ENCODE measurements at regions not wholly inside any gene's neighbourhood (a gene's known extent, or its start where the extent isn't known, plus 50 kb on each side); places are given as distances from the start of the nearest gene placed in this dataset.

DNA sequence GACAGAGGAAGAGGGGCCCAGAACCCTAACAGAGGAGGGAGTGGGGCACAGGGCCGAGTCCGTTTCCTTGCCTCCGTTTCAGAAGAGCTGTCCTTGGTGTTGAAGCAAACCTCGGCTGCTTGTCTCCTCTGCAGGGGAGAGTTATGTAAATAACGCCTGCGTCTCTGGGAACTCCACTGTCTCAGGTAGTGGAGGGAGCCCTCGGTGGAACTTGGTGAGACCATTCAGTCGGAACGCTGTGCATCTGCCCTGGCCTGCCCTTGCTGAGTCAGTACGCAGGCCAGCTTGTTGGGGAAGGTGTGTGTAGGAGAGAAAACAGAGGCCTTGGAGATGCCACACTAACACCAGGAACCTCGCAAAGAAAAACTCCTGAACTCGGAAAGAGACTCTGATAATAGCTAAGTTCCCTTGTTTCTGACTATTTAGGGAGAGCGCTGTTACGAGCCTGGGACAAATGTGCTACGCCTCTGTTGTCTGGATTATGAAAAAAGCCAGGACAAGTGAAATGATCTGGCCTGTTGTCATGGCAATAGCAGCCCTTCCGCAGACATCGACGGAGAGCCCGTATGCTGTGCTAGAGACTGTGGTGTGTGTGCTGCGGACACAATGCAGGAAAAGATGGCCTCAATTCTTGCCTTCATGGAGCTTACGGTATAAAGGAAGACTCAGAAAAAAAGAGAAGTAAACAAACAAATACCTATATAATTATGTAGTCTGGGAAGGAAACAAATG lies 94.6 kb upstream of the AKT3 start:
- no peak for DNase-seq (ENCODE audit: low read depth, low spot score)

DNA sequence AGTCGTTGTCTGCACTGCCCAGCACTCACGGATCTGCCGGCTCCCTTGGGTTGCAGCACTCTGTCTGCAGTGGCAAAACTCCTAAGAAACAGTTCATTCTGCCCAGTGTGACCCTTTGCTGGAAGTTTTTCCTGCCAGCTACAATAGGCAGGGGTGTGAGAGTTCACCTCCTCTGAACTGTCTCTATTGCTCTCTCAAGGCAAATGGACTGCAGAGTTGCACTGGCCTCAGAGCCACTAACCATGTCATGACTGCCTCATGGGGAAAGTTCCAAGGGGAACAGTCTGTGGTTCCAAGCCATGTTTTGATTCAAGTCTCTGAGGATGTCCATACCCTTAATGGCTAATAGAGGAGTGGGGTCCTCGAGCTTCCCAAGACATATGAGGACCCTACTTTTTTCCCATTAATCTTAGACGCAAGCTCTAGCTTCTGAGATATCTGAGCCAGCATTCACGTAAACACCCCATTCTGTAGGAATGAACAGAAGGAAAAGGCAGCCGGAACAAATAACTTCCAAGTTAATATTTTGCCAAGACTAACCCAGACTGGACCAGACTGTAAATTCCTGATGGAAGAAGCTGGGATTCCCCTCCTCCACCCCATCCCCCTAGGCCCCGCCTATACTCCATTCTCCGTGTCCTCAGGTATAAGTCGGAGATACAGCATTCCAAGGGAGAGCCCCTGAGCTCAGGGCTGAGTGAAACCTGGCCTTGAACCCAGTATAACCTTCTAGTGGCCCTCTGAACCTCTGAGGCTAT lies 93.8 kb upstream of the AKT3 start:
- DNase-seq (ENCODE audit: low read depth, low spot score): no peak

DNA sequence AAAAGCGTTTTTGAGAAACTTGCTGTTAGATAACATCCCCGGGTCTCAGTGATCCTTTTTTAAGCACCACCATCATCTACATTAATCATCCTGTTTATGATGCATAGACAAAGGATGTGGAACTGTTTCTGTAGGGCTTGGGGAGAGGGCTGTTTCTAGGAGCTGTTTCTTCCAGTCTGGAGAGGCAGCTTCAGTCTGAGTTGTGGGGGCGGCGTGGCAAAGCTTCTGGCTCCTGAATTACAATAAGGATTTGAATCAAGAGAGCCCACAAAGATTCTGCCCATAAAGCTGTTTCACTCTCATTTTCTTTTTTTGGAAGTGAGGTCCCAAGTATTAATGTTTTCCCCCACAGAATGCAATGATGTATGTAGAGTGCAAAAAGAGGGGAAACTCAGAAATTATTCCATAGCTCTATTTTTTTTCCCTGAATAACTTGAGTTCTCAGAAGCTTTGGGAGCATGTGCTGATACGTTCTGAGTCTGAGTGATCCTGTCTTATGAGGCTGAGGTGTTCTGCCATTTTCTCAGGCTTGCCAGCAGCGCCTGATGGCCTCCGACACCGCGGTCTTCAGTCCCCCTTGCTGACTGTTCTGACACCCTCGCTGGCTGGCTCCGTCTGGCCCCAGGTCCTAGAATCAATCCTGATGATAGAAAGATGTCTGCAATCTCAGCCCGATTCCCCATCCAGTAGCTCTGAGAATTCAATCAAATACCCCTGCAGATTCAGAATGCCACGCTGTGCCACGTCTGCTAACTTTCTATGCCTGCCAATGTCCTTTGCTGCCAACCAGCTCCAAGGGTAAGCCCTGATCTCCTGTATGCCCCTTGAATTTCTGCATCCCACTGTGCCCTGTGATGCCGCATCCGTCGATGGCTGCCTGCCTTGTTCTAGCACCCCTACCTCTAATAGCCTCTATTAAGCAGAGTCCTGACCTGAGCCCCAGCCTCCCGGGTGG lies 92.4 kb upstream of the AKT3 start:
- DNase-seq (ENCODE audit: low read depth, low spot score): no peak

DNA sequence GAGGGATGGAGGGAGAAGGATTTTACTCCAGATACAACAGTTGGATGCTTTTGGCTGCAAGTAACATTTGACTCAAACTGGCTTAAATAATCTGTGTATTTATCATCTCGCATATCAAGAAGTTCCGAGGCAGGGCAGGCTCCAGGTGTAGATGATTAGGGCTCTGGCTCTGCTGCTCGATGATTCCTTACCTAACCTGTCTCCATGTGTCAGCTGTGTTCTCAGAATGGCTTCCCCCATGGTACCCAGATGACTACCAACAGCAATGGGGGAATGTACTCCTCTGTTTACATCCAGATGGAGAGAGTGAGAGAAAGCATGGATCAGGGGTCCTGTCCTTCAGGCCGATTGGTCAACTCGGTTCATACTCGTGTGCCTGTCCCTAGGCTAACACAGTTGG lies 90.4 kb upstream of the AKT3 start:
- DNase-seq (ENCODE audit: low read depth, low spot score): no peak

DNA sequence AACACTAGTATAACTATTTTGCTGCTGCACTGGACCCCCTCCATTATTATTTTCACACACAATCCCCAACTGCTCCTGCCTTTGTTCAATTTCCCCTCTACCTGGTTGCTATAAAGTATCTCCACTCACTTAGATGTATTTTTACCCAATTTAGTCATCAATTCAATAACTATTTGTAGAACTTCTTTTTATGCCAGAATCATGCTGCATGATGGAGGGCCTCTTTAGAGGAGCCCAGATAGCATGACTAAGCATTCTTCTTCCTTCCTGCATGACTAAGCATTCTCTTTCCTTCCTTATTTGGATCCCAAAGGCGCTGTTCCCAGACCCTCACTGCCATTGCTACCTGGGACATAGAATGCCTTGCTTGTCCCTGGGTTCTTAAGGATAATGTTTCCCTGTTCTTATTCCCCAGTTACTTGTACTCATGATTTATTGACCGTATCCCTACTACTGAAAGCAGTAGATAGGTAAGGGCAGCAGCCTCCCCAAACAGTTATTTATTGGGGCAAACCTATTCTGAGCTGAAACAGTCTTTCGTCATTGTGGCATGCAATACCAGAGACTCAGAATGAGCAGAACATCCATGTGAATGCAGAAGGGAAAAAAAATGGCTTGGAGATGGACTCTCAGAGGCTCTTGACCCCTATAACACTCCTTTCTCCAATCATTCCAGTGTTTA lies 89.3 kb upstream of the AKT3 start:
- no peak for DNase-seq (ENCODE audit: low read depth, low spot score)

DNA sequence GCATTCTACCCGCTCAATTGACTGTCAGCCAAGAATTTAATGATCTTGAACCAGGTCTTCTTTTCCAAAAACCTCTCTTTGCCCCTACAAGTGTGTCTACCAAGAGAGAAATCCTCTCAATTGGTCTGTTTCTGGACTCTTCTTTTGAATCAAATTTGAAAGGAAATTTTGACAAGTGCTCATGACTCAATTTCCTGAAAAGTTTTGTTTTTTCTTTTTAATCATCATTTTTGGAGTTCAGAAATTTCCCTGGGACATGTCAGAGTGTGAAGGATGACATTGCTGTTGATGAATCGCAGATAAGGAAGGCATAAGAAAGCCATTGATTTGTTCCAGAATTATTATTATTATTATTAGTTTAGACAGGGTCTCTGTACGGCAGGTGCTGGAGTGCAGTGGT lies 88.2 kb upstream of the AKT3 start:
- DNase-seq (ENCODE audit: low read depth, low spot score): no peak

DNA sequence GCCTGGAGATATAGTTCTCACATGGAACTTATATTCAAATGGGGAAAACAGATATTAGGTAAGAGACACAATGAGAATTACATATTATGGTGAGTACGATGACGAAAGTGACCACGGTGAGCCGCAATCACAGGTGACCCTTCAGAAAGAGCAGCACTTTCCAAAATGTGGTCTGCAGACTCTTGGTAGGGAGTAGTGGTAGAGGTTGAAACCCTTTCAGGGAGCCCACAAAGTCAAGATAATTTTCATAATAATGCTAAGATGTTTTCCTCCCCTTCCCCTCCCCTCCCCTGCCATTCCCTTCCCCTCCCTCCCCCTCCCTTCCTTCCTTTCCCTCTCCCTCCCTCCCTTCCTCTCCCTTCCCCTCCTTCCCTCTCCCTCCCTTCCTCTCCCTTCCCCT lies 83.5 kb upstream of the AKT3 start:
- no peak for DNase-seq (ENCODE audit: low read depth, low spot score)

DNA sequence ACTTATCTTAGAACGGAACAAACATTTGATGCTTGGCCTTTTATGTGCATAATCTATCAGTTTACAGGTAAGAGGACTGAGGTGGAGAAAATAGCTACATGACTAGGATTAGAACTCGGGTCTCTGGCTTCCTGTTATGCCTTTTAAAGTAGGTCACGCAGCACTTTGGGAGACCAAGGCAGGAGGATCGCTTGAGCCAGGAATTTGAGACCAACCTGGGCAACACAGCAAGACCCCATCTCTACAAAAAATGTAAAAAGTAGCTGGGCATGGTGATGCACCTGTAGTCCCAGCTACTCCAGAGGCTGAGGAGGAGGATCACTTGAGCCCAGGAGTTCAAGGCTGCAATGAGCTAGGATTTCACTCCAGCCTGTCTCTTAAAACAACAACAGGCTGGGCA lies 81.9 kb upstream of the AKT3 start:
- no peak for DNase-seq (ENCODE audit: low read depth, low spot score)

DNA sequence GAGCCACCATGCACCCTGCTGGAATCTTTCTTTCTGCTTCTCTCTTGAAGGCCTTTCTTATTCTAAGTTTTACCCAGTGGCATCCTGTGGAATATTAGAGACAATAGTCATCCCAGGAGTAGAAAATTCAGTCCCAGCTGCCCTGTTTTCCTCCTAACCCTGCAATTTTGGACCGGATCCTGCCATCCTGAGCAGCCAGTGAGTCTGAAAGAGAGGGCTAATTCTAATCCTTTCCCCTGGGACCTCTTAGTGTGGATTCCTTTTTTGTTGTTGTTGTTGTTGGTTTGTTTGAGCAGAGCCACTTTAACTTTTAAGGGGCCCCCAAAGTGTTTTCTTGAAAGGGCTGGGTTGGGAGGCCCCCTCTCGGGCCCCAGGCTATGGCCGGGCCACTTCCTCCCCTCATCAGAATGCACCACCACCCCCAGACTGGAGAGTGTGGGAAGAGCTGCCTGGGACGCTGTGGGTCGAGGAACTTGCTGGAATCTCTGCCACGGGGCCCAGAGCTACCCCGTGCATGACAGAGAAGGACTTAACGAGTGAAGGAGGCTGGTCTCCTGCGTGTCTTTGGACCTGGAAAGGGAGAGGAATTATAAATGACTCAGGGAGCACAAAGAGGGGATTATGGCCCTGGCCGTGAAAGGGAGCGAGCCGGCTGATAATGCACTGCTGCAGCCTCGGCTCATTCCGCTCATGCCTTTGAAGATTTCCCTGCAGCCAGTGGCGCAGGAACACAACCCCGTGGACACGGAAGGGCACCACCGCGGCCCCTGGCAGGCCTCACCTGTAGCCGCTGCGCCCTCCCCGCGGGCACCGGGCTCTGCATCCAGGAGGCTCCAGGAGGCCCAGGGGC lies 81.0 kb upstream of the AKT3 start:
- no peak for DNase-seq (ENCODE audit: low read depth, low spot score)

DNA sequence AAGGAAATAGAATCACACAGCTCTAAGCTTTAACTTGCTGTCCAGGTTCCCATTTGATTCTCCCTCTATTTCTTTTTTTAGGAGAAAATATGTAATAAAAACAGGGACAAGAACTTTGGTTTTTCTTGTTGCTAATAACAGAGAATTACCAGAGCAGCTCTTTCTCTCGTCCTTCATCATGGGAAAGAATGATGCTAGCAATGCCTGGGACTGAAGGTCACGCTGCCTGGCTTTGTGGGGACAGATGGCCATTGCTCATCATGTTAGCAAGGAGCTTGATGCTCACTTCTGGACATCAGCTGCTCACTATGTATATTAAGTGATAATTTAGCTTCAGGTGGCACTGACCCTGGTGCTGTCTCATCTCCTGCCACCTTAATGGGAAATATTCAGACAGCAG lies 77.3 kb upstream of the AKT3 start:
- no peak for DNase-seq (ENCODE audit: low read depth, low spot score)

DNA sequence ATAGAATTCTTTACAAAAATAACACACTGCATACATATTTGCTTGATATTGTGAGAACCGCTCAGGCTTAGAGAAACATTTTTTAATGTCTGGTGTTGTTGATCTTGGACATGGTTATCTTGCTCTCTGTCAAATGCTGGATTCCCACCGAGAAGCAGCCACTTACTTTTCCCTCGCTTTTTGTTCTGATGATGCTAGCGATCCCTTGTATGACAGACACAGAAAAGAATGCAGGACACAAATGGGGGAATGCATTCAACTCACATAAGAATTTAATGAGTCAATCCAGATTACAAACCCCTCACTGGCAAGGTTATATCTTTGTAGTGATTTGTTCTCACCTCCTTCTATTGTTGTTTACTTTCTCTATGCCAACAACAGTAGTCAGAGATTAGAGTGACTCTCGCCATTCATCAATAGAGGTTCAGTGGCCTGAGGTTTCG lies 76.8 kb upstream of the AKT3 start:
- peak; percentile 70 for DNase-seq (ENCODE audit: low read depth, low spot score)

DNA sequence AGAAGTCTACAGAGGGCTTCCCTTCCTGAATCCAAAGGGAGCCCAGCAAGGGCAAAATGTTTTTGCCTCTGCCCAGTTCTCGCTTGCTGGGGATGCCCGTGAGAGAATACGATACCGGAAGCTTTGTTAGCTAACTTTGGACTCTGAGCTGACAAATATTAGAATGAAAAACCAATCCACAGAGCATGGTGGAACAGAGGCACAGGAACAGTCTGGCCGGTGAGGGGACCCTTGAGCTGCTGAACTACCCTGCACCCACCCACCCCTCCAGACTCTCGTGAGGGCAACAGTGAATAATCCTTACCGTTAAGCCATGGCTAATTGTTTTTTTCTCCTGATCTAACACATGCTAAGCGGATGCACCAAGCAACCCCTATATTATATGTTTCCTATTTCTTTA lies 76.3 kb upstream of the AKT3 start:
- no peak for DNase-seq (ENCODE audit: low read depth, low spot score)

DNA sequence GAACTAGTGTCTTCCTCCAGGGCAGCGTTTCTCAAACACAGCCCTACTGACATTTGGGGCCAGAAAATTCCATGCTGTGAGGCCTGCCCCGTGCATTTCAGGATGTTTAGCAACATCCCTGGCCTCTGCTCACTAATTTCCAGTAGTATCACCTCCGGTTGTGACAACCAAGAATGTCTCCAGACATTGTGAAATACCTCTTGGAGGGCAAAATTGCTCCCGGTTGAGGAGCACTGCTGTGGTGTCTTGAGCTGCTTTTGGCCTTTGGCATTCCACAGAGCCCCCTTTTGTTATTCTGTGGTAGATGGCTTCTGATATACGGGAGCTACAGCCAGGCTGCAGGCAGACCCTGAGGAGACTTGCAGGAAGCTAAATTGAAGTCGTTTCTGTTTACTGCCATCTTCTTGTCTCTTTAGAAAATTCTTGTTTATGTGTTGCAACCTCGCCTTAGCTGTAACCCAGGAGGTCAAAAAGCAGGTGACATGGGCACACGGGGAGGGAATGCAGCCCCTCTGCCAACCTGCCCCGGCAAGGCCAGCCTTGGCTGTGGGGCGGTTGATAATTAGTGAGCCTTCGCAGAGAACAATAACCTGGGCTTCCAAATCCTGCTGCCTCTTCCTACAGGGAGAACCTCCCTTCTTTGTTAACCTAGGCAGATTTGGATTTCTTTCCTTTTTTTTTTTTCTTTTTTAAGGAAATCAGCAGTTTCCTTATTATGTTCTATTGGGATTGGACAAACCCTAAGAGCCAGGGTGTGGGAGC lies 74.7 kb upstream of the AKT3 start:
- DNase-seq (ENCODE audit: low read depth, low spot score): no peak

DNA sequence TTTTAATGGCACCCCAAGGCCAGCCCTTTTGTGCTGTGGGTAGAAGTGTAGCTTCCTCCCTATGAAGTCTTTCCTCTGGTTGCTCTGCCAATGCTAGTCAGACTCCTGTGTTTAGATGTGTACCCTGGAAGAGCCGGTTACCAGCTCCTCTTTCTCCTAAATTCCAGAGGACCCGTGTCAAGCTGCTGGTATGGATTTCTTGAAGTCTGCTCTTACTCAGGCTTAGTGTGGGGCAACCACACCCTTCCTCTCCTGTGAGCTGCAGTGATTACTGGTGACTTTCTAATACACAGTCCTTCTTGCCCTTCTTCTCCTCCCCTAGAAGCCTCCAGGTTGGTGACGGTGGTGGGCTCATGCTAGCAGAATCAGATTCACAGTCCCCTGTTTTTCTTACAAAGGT lies 74.1 kb upstream of the AKT3 start:
- DNase-seq (ENCODE audit: low read depth, low spot score): no peak

DNA sequence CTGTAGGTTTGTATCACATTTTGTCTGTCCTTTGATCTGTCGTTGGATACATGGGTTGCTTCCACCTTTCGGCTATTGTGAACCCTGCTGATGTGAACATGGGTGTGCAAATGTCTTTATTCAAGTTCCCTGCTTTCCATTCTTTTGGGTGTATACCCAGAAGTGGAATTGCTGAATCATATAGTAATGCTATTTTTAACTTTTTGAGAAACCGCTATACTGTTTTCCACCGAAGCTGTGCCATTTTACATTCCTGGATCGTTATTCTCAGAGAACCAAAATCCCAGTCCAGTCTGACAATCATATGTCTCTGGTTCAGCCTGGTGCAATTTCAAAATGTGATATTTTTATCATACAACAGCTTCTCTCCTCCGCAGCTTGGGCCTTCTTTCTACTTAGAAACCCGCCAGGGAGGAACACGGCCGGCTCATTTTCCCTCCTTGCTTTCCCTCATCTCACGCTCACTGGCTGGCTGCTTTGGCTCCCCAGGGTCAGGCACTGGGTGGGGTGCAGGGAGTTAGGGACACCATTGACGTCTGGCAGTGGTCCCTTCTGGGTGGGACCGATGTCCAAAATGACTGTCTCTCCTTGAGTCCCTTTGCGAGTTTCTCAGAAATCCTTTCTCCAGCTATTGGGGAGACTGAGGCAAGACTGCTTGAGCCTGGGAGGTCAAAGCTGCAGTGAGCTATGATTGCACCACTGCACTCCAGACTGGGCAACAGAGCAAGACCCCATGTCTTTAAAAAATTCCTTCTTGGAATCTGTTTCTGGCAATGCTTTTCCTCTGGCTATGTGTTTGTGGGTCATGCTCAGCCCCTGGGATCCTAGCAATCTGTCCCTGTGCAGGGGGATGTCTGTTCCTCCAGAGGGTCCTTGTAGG lies 73.5 kb upstream of the AKT3 start:
- DNase-seq (ENCODE audit: low read depth, low spot score): no peak

DNA sequence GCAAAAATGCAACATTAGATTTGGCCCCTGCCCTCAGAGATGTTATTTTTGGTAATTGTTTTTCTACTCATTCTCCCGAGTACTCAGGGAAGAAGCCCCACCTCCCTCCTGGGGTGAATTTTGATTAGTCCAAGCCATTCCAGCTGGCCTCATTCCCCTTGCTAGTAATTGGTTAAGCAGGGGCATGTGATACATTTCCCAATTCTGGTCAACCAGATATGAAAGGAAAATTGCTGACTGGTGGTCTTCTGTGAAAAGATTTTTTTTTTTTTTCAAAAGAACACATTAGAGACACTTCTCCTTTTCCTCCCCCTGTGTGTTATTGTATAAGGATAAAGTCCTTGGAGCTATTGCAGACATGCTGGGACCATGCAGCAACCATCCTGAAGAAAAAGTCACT lies 71.1 kb upstream of the AKT3 start:
- DNase-seq (ENCODE audit: low read depth, low spot score): no peak

DNA sequence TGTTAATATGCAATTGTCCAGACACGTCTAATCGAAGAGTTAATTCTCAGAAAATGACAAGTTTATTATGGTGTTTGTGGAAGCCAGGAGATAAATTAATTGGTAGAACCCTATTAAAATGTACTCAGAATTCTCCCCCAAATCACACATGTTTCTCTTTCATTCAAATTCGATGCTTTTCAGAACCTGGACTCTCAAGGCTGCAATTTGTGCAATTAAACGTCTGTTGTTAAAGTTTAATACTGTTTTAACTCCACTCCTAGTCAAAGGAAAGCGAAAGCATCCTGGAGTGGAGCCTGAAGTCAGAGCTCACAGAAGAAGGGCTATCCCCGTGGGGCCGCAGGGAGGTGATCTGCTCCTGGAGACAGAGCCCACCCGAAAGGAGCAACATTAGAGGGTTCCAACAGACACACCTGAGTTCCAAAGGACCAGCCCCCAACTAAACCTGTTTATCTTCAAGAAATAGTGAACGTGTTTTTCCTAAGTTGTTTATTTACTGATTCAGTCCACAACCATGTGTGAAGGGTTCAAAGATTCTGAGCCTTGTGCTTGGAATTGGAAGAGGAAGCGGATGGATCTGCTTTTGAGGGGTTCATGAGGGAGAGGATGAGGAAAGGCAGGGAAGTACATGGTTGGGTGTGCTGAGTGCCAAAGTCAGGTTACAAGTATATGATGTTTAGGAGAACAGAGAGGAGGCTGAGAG lies 68.0 kb upstream of the AKT3 start:
- no peak for DNase-seq (ENCODE audit: low read depth, low spot score)

DNA sequence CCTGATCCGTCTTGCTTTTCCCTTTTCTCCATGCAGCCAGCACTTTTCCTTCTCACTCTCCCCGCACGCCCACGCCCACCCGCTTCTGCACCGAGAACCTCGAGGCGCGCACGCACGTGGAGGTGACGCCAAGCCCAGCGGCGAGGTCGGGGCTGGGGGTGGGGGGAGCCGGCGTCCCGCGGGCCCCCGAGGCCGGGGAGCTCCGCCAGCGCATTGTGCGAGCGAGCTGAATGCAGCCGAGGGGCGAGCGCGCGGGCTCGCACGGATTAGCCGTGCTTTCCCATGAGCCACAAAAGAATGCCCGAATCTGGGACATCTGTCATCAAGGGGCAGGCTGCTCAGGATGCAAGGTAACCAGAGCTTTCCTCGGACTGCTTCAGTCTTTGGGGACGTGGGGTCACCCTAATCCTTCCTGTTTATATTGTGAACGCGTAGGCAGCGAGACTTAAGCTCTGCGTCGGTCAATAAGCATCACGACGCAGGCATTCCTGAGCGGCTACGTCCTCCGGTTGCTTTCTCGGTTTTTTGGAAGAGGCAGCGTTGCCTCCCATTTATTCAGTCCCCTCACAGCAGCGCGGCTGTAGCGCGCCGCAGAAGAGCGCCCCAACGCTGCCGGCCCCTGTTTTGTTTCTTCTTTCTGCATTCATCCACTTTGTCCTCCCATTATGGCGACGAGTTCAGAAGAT lies 67.3 kb upstream of the AKT3 start:
- no peak for DNase-seq (ENCODE audit: low read depth, low spot score)

Measured in brain pericyte (primary cell).